Osteocyte (in vitro differentiated cells): ENCODE measurements at regions not wholly inside any gene's neighbourhood (a gene's known extent, or its start where the extent isn't known, plus 50 kb on each side); places are given as distances from the start of the nearest gene placed in this dataset.

ENCODE experiments used
- DNase-seq: peaks from one replicate; pipeline ENCODE4 v3.0.0; 2021; ENCODE audit warnings: mixed read lengths; ENCODE audit not compliant: unreplicated experiment; ENCODE audit errors: extremely low spot score
- H3K27ac Mint-ChIP-seq: one replicate; pipeline ENCODE4 v1.8.0; 2021; ENCODE audit warnings: mild to moderate bottlenecking, mixed read lengths; ENCODE audit not compliant: unreplicated experiment
- H3K27me3 Mint-ChIP-seq: one replicate; pipeline ENCODE4 v1.8.0; 2021; ENCODE audit warnings: mixed read lengths; ENCODE audit not compliant: unreplicated experiment
- H3K36me3 Mint-ChIP-seq: one replicate; pipeline ENCODE4 v1.8.0; 2021; ENCODE audit warnings: mixed read lengths; ENCODE audit not compliant: unreplicated experiment
- H3K4me1 Mint-ChIP-seq: one replicate; pipeline ENCODE4 v1.8.0; 2021; ENCODE audit warnings: mixed read lengths; ENCODE audit not compliant: unreplicated experiment
- H3K4me3 Mint-ChIP-seq: one replicate; pipeline ENCODE4 v1.8.0; 2021; ENCODE audit warnings: mild to moderate bottlenecking, moderate library complexity, mixed read lengths; ENCODE audit not compliant: unreplicated experiment
- H3K9me3 Mint-ChIP-seq: one replicate; pipeline ENCODE4 v1.8.0; 2021; ENCODE audit warnings: mixed read lengths; ENCODE audit not compliant: unreplicated experiment
- TF ChIP-seq, protein P1 (sequence below): fragments of 200-600 bp; sonication (generic); IDR thresholded peaks from 2 replicates; pipeline ENCODE4 v1.5.0; 2021; ENCODE audit warnings: antibody characterized with exemption, mild to moderate bottlenecking, moderate library complexity

DNA sequence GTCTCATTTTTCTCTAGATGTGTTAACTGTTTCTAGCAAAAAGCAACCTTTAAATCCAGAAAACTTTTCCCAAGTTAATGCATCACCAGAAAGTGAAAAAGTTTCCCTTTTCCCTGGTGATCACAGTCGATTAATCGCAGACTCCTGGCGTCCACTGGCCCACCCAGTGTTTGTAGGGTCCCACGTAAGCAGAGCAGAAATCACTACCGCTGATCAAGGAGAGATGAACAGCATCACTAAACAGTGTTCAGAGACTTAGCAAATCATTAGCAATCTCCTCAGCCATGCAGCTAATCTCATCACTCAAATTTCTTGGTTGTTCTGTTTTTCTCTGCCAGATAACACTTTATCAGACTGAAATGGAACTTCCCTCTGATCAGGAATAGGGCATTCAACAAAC lies 184.2 kb downstream of the EFNB2 start:
- DNase-seq, result no peak
- Mint-ChIP-seq H3K9me3 (no peaks in the 10 kb centered on the region), H3K4me3 (no peak overlapping the region), H3K27me3 (no peaks in the 10 kb centered on the region), H3K27ac (no peak overlapping the region), H3K36me3 (no peaks in the 10 kb centered on the region), H3K4me1 (peaks cover 25% of the 10 kb centered on the region)
- TF ChIP-seq, protein P1, sequence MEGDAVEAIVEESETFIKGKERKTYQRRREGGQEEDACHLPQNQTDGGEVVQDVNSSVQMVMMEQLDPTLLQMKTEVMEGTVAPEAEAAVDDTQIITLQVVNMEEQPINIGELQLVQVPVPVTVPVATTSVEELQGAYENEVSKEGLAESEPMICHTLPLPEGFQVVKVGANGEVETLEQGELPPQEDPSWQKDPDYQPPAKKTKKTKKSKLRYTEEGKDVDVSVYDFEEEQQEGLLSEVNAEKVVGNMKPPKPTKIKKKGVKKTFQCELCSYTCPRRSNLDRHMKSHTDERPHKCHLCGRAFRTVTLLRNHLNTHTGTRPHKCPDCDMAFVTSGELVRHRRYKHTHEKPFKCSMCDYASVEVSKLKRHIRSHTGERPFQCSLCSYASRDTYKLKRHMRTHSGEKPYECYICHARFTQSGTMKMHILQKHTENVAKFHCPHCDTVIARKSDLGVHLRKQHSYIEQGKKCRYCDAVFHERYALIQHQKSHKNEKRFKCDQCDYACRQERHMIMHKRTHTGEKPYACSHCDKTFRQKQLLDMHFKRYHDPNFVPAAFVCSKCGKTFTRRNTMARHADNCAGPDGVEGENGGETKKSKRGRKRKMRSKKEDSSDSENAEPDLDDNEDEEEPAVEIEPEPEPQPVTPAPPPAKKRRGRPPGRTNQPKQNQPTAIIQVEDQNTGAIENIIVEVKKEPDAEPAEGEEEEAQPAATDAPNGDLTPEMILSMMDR, result no peak

DNA sequence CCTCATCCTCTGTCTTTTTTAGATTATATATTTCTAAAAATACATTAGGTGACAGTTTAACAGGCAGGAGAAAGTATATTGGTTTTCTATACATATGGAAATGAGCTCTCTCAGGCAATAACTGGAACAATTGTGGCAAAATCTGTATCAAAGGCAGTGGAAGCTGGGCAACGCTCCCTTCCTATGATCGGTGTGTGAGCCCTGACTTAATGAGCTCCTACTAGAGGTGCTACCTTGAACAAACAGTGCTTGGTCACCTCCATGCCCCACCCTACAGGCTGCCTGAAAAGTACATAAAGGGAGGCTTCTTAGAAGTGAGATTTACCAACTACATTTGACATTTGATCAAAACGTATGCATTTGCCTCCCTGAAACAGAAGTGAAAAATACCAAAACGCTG lies 185.3 kb downstream of the EFNB2 start:
- peaks cover 25% of the 10 kb centered on the region for H3K4me1 Mint-ChIP-seq
- no peaks in the 10 kb centered on the region for H3K36me3 Mint-ChIP-seq
- TF ChIP-seq, protein P1, result no peak

DNA sequence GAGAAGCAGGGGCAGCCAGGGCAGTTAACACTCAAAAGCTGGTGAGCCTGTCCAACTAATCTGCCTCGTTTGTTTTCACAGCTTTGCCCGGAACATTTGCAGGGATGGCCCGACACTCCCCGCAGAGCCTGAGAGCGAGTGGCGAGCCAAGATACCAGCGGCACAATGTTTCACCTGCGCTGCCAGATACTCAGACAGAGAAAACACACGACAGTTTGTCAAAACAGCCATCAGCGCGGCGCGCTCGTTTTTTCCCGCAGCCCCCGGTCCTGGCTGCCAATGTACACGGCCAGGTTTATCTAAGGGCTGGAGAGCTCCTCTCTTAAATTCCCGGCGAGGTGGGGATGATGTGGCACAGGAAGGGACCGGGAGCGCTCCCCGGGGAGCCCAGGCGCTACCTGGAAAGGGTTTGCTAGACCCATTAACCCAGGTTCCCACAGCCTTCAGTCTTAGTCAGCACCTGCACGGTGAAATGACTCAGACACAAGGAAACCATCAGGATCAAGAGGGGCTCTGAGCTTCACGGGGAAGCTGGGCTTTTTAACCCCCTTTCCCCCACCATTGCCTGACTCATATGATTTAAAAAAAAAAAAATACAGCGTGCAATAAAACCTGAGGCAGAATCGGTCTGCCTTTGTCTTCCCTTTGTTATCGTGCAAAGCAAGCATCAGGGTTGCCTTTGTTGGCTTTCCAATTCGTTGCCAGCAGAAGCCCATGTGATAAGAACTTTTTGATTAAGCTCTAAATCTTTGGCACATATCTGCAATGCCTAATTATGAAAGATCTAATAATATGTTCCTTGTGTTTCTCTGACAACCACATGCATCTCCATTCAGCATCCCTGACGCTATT lies 186.2 kb downstream of the EFNB2 start:
- TF ChIP-seq, protein P1, result no peak
- no peak for DNase-seq
- H3K4me1 Mint-ChIP-seq, result peaks cover 25% of the 10 kb centered on the region
- H3K4me3 Mint-ChIP-seq, result peak overlapping the region; percentile 74
- H3K27ac Mint-ChIP-seq, result peak overlapping the region; percentile 67
- no peaks in the 10 kb centered on the region for H3K36me3 Mint-ChIP-seq
- H3K9me3 Mint-ChIP-seq, result no peaks in the 10 kb centered on the region
- H3K27me3 Mint-ChIP-seq, result no peaks in the 10 kb centered on the region

More for the DNA sequence above, 185.3 kb downstream of the EFNB2 start:
- DNase-seq, result no peak
- H3K4me3 Mint-ChIP-seq, result no peak overlapping the region
- no peaks in the 10 kb centered on the region for H3K9me3 Mint-ChIP-seq
- no peak overlapping the region for H3K27ac Mint-ChIP-seq
- no peaks in the 10 kb centered on the region for H3K27me3 Mint-ChIP-seq

DNA sequence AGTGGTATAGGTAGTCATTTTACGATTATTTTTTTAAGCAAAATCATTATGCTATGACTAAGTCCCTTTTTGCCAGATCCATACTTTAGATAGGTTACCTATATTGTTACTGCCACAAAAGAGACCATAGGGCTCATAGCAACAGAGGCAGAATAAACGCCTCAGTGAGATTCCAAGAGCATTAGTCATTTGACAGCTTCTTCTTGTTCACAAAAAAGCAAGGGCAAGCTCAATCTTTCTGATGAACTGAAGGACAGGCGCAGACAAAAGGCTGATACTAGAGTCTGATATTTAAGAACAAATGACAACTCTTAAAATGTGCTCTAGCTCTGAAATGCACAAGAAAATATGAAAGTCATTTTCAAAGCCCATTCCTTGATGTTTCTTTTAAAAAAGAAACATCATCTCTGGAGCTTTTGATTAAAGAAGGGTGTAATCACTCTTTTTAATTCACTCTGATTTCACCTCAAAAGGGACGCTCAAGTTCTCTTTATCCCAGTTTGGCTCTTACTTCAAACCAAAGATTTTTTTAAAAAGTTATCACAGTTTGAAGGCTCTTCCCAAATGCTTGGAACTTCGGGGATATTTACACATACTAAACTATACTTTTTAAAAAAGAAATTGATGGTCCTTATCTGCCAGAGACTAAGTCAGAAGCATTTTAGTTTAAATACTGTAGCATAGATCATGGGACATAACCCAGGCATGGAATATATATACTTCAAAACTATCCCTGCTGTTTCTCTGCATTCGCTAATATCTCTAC lies 187.2 kb downstream of the EFNB2 start:
- H3K4me3 Mint-ChIP-seq, result peak overlapping the region; percentile 74
- peak overlapping the region; percentile 67 for H3K27ac Mint-ChIP-seq
- DNase-seq, result no peak
- TF ChIP-seq, protein P1, result no peak
- H3K27me3 Mint-ChIP-seq, result no peaks in the 10 kb centered on the region
- H3K9me3 Mint-ChIP-seq, result no peaks in the 10 kb centered on the region
- H3K4me1 Mint-ChIP-seq, result peaks cover 25% of the 10 kb centered on the region
- no peaks in the 10 kb centered on the region for H3K36me3 Mint-ChIP-seq

DNA sequence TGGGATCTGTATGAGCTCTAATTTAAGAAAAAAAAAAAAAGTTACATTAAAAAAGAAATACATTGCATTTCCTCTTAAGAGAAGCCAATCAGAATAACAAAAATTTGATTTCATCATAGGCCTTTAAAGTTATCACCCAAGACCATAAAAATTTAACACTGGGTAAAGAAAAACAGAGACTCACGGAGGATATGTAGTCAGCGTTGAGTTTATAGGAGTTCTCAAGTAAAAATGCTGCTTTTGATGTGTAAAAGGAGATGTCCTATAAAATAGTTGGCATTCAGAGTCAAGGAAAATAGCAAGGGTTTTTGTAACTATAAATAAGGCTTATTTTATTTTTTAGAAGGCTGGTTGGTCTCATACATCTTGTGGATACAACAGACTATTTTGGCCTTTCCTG lies 191.1 kb downstream of the EFNB2 start:
- no peak overlapping the region for H3K27ac Mint-ChIP-seq
- peaks cover 16% of the 10 kb centered on the region for H3K4me1 Mint-ChIP-seq
- H3K4me3 Mint-ChIP-seq, result no peak overlapping the region
- DNase-seq, result no peak
- peaks cover 20% of the 10 kb centered on the region for H3K9me3 Mint-ChIP-seq
- TF ChIP-seq, protein P1, result no peak
- H3K27me3 Mint-ChIP-seq, result no peaks in the 10 kb centered on the region
- H3K36me3 Mint-ChIP-seq, result peaks cover 14% of the 10 kb centered on the region
